ENCODE measurements at regions not wholly inside any gene's neighbourhood (a gene's known extent, or its start where the extent isn't known, plus 50 kb on each side); places are given as distances from the start of the nearest gene placed in this dataset.

GRCh38 chr14:36055052-36055378 is 121.5 kb downstream of the PTCSC3 start:
- BruUV-seq (replicated peaks), result no TSS peak
- H3K27ac ChIP-seq, result no peak overlapping the region
- intact Hi-C loops (cut with micrococcal nuclease; ENCODE audit: unreplicated experiment), result no loop called here
- H3F3A ChIP-seq (ENCODE audit: insufficient read depth, low read depth), result peaks cover 5% of the 10 kb centered on the region; the same call in 1 of the 2 replicates
- H2AFZ ChIP-seq, result no peak overlapping the region
- DNase-seq, result no peak
- no peaks in the 10 kb centered on the region for H3K27me3 ChIP-seq (ENCODE audit: insufficient read depth, low read depth)
- no peaks in the 10 kb centered on the region for H4K20me1 ChIP-seq (ENCODE audit: insufficient read depth)
- H3K9me3 ChIP-seq (ENCODE audit: insufficient read depth, low read depth), result no peaks in the 10 kb centered on the region
- no peaks in the 10 kb centered on the region for H3K36me3 ChIP-seq (ENCODE audit: low read depth)
- no peaks in the 10 kb centered on the region for H3K9me2 ChIP-seq (ENCODE audit: insufficient read depth)
- ChIA-PET POLR2A (ENCODE audit: unreplicated experiment) (no interaction called here), CTCF (no interaction called here)
- no peak overlapping the region for H3K4me2 ChIP-seq
- no peak overlapping the region for H3K4me3 ChIP-seq
- peaks cover 8% of the 10 kb centered on the region for H3K4me1 ChIP-seq (replicated peaks; ENCODE audit: insufficient read depth)
- no peaks in the 10 kb centered on the region for H3K79me2 ChIP-seq (ENCODE audit: low read depth)
- no peak for TF ChIP-seq EZH2 (IDR thresholded peaks at IDR 0.05; ENCODE audit: low read depth)
- TF ChIP-seq, protein P1, sequence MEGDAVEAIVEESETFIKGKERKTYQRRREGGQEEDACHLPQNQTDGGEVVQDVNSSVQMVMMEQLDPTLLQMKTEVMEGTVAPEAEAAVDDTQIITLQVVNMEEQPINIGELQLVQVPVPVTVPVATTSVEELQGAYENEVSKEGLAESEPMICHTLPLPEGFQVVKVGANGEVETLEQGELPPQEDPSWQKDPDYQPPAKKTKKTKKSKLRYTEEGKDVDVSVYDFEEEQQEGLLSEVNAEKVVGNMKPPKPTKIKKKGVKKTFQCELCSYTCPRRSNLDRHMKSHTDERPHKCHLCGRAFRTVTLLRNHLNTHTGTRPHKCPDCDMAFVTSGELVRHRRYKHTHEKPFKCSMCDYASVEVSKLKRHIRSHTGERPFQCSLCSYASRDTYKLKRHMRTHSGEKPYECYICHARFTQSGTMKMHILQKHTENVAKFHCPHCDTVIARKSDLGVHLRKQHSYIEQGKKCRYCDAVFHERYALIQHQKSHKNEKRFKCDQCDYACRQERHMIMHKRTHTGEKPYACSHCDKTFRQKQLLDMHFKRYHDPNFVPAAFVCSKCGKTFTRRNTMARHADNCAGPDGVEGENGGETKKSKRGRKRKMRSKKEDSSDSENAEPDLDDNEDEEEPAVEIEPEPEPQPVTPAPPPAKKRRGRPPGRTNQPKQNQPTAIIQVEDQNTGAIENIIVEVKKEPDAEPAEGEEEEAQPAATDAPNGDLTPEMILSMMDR (conservative IDR thresholded peaks at IDR 0.05), result no peak

GRCh38 chr14:36054353-36055051 is 122.0 kb downstream of the PTCSC3 start:
- intact Hi-C loops (cut with micrococcal nuclease; ENCODE audit: unreplicated experiment), result no loop called here
- H3K9me3 ChIP-seq (ENCODE audit: insufficient read depth, low read depth), result no peaks in the 10 kb centered on the region

DNA sequence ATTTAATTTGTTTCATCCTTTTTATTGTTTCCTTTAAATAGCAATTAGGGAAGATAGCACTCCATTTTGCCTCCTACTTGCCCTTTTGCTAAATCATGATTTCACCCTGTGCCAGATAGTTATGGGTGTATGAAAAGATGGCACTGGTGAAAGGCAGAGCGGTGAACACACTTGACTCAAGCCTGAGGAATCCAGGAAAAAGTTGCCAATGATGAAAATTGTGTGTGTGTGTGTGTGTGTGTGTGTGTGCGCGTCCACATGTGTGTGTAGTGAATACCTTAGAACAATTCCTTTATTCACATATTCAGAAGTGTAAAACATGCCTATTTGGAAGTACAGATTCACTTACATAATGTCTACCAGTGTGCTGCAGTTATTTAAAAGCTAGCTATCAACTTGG is 123.8 kb downstream of the PTCSC3 start:
- CTCF ChIA-PET, result interaction anchor here (0.7 kb wide), 1 partner anchor 137 kb away, joined by 8 read pairs; no protein-coding TSS in a partner anchor
- Histone ChIP-seq H3K9me2 (ENCODE audit: insufficient read depth) (no peaks in the 10 kb centered on the region), H3K27me3 (ENCODE audit: insufficient read depth, low read depth) (no peaks in the 10 kb centered on the region), H3K27ac (no peak overlapping the region), H3K9me3 (ENCODE audit: insufficient read depth, low read depth) (no peaks in the 10 kb centered on the region), H2AFZ (no peak overlapping the region), H3F3A (ENCODE audit: insufficient read depth, low read depth) (peaks cover 5% of the 10 kb centered on the region; the same call in 1 of the 2 replicates), H3K79me2 (ENCODE audit: low read depth) (no peaks in the 10 kb centered on the region), H3K4me3 (no peak overlapping the region), H3K36me3 (ENCODE audit: low read depth) (no peaks in the 10 kb centered on the region), H4K20me1 (ENCODE audit: insufficient read depth) (no peaks in the 10 kb centered on the region), H3K4me1 (replicated peaks; ENCODE audit: insufficient read depth) (peaks cover 8% of the 10 kb centered on the region), H3K4me2 (no peak overlapping the region)
- POLR2A ChIA-PET (ENCODE audit: unreplicated experiment), result no interaction called here
- DNase-seq, result no peak
- TF ChIP-seq, protein P1 (conservative IDR thresholded peaks at IDR 0.05), result no peak
- TF ChIP-seq EZH2 (IDR thresholded peaks at IDR 0.05; ENCODE audit: low read depth), result no peak
- BruUV-seq (replicated peaks), result no TSS peak
- intact Hi-C loops (cut with micrococcal nuclease; ENCODE audit: unreplicated experiment), result no loop called here

More at GRCh38 chr14:36054353-36055051, 122.0 kb downstream of the PTCSC3 start:
- no TSS peak for BruUV-seq (replicated peaks)
- Histone ChIP-seq H3K4me2 (no peak overlapping the region), H3K9me2 (ENCODE audit: insufficient read depth) (no peaks in the 10 kb centered on the region), H4K20me1 (ENCODE audit: insufficient read depth) (no peaks in the 10 kb centered on the region), H3F3A (ENCODE audit: insufficient read depth, low read depth) (peaks cover 5% of the 10 kb centered on the region; the same call in 1 of the 2 replicates), H3K27me3 (ENCODE audit: insufficient read depth, low read depth) (no peaks in the 10 kb centered on the region), H3K36me3 (ENCODE audit: low read depth) (no peaks in the 10 kb centered on the region), H3K79me2 (ENCODE audit: low read depth) (no peaks in the 10 kb centered on the region), H2AFZ (no peak overlapping the region), H3K4me1 (replicated peaks; ENCODE audit: insufficient read depth) (peaks cover 8% of the 10 kb centered on the region), H3K27ac (no peak overlapping the region), H3K4me3 (no peak overlapping the region)
- CTCF ChIA-PET, result no interaction called here
- POLR2A ChIA-PET (ENCODE audit: unreplicated experiment), result no interaction called here
- no peak for DNase-seq
- TF ChIP-seq EZH2 (IDR thresholded peaks at IDR 0.05; ENCODE audit: low read depth), result no peak
- TF ChIP-seq, protein P1 (conservative IDR thresholded peaks at IDR 0.05), result no peak

Measured in PC-9 (cell line).